Activated T-cell treated with anti-CD3 and anti-CD28 coated beads for 4 hours (primary cell): ENCODE measurements at regions not wholly inside any gene's neighbourhood (a gene's known extent, or its start where the extent isn't known, plus 50 kb on each side); places are given as distances from the start of the nearest gene placed in this dataset.

Experiments used
- DNase-seq: peaks from one replicate; pipeline ENCODE4 v3.0.0-alpha.2; 2020

GRCh38 chr5:110038297-110038997 lies 348.7 kb downstream of the MAN2A1 start:
- DNase-seq, result no peak

GRCh38 chr5:110040178-110040577 lies 350.5 kb downstream of the MAN2A1 start:
- no peak for DNase-seq

- DNase-seq, result no peak
Measured at GRCh38 chr5:110043025-110043424, 353.3 kb downstream of the MAN2A1 start.

- DNase-seq, result no peak
Measured at GRCh38 chr5:110045158-110045557, 355.4 kb downstream of the MAN2A1 start.

- no peak for DNase-seq
Measured at GRCh38 chr5:110048491-110048890, 358.8 kb downstream of the MAN2A1 start.

GRCh38 chr5:110049816-110050215 lies 360.1 kb downstream of the MAN2A1 start:
- DNase-seq, result no peak

GRCh38 chr5:110050640-110051345 lies 361.1 kb downstream of the MAN2A1 start:
- no peak for DNase-seq

GRCh38 chr5:110053205-110053604 lies 363.5 kb downstream of the MAN2A1 start:
- DNase-seq, result no peak

GRCh38 chr5:110053824-110054223 lies 364.1 kb downstream of the MAN2A1 start:
- no peak for DNase-seq

- DNase-seq, result peak; percentile 45
Measured at GRCh38 chr5:110054240-110054639, 364.5 kb downstream of the MAN2A1 start.

- no peak for DNase-seq
Measured at GRCh38 chr5:110055302-110055701, 365.6 kb downstream of the MAN2A1 start.

- no peak for DNase-seq
Measured at GRCh38 chr5:110056580-110057114, 366.9 kb downstream of the MAN2A1 start.

GRCh38 chr5:110058175-110058574 lies 368.4 kb downstream of the MAN2A1 start:
- DNase-seq, result no peak

- DNase-seq, result no peak
Measured at GRCh38 chr5:110062246-110062645, 372.5 kb downstream of the MAN2A1 start.

- DNase-seq, result no peak
Measured at GRCh38 chr5:110063640-110064602, 374.2 kb downstream of the MAN2A1 start.

- DNase-seq, result no peak
Measured at GRCh38 chr5:110064603-110065268, 375.0 kb downstream of the MAN2A1 start.

- DNase-seq, result no peak
Measured at GRCh38 chr5:110070836-110071235, 381.1 kb downstream of the MAN2A1 start.

GRCh38 chr5:110072651-110073050 lies 382.9 kb downstream of the MAN2A1 start:
- no peak for DNase-seq

GRCh38 chr5:110073534-110073933 lies 383.8 kb downstream of the MAN2A1 start:
- DNase-seq, result no peak

GRCh38 chr5:110075656-110076055 lies 385.9 kb downstream of the MAN2A1 start:
- DNase-seq, result no peak

- DNase-seq, result no peak
Measured at GRCh38 chr5:110077147-110077546, 387.4 kb downstream of the MAN2A1 start.

GRCh38 chr5:110082194-110082593 lies 392.5 kb downstream of the MAN2A1 start:
- DNase-seq, result no peak

- no peak for DNase-seq
Measured at GRCh38 chr5:110082863-110083262, 393.1 kb downstream of the MAN2A1 start.
